Suprapubic skin (tissue), 4 donors: ENCODE measurements at regions not wholly inside any gene's neighbourhood (a gene's known extent, or its start where the extent isn't known, plus 50 kb on each side); places are given as distances from the start of the nearest gene placed in this dataset.

Experiments used
- DNase-seq, 2 donors: peaks; one replicate each; pipeline ENCODE4 v3.0.0-alpha.2; 2019; ENCODE audit warnings: low spot score in 2 of 2
- H3K27ac ChIP-seq: fragments of 200-600 bp; sonication (generic); one replicate; pipeline ENCODE4 v1.5.1; 2019
- H3K27me3 ChIP-seq: fragments of 200-600 bp; sonication (generic); one replicate; pipeline ENCODE4 v1.5.1; 2019
- H3K36me3 ChIP-seq: fragments of 200-600 bp; sonication (generic); one replicate; pipeline ENCODE4 v1.5.1; 2019
- H3K4me1 ChIP-seq: fragments of 200-600 bp; sonication (generic); one replicate; pipeline ENCODE4 v1.5.1; 2019
- H3K4me3 ChIP-seq: fragments of 200-600 bp; sonication (generic); one replicate; pipeline ENCODE4 v1.5.1; 2019; ENCODE audit warnings: mild to moderate bottlenecking
- H3K9me3 ChIP-seq: fragments of 200-600 bp; sonication (generic); one replicate; pipeline ENCODE4 v1.5.1; 2019
- EP300 ChIP-seq: sonication (generic); formaldehyde crosslinking; IDR thresholded peaks from one replicate; pipeline ENCODE4 v1.6.1; 2017; ENCODE audit warnings: antibody characterized with exemption
- POLR2A ChIP-seq, 2 donors: fragments of 450-650 bp; IDR thresholded peaks; one replicate each; pipeline ENCODE4 v1.6.1; 2017; ENCODE audit warnings: antibody characterized with exemption in 2 of 2, mild to moderate bottlenecking in 2 of 2, moderate library complexity in 2 of 2
- POLR2AphosphoS5 ChIP-seq, 3 donors: sonication (generic); formaldehyde crosslinking; IDR thresholded peaks; one replicate each; pipeline ENCODE4 v1.6.1; 2017; ENCODE audit warnings: antibody characterized with exemption in 3 of 3
- WGBS: methylation state at CpG from one replicate; pipeline ENCODE4 v1.1.5; 2018; 5-methylcytosine and 5-hydroxymethylcytosine counted together
- TF ChIP-seq, protein P1 (sequence below), 2 donors: fragments of 200-600 bp in 1 of 2; fragments of 450-650 bp in 1 of 2; sonication (generic) in 1 of 2; IDR thresholded peaks; one replicate each; pipeline ENCODE4 v1.5.1; 2016 to 2019; ENCODE audit warnings: antibody characterized with exemption in 2 of 2, mild to moderate bottlenecking in 1 of 2, moderate library complexity in 1 of 2

DNA sequence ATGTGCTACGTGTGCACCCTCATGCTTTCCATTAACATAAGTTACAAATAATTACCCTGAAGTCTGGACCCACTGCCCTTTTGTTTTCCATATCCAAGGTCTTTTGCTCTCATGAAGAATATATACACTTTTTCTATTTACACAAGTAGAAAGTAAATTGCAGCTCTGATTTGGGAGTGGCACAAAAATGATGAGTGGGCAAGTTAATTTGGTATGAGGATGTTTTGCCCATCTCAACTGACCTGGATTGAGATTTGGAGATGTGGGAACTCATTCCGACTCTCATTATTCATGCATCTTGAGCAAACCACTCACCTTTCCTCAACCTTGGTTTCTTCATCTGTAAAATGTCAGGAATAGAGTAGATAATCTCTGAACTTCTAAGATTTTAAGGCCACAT lies 53.6 kb upstream of the TMEM17 start:
- Histone ChIP-seq H3K4me1 (no peaks in the 10 kb centered on the region), H3K27me3 (no peaks in the 10 kb centered on the region), H3K36me3 (no peaks in the 10 kb centered on the region), H3K9me3 (no peaks in the 10 kb centered on the region), H3K4me3 (no peak overlapping the region), H3K27ac (no peak overlapping the region)
- WGBS, result 86% methylated on average over 2 of the region's 2 CpGs
- TF ChIP-seq POLR2A (IDR thresholded peaks at IDR 0.05), result no peak
- TF ChIP-seq, protein P1, sequence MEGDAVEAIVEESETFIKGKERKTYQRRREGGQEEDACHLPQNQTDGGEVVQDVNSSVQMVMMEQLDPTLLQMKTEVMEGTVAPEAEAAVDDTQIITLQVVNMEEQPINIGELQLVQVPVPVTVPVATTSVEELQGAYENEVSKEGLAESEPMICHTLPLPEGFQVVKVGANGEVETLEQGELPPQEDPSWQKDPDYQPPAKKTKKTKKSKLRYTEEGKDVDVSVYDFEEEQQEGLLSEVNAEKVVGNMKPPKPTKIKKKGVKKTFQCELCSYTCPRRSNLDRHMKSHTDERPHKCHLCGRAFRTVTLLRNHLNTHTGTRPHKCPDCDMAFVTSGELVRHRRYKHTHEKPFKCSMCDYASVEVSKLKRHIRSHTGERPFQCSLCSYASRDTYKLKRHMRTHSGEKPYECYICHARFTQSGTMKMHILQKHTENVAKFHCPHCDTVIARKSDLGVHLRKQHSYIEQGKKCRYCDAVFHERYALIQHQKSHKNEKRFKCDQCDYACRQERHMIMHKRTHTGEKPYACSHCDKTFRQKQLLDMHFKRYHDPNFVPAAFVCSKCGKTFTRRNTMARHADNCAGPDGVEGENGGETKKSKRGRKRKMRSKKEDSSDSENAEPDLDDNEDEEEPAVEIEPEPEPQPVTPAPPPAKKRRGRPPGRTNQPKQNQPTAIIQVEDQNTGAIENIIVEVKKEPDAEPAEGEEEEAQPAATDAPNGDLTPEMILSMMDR (IDR thresholded peaks at IDR 0.05), result no peak
- no peak for TF ChIP-seq EP300
- no peak for TF ChIP-seq POLR2AphosphoS5 (IDR thresholded peaks at IDR 0.05)
- DNase-seq, result no peak

- Histone ChIP-seq H3K4me3 (no peak overlapping the region), H3K9me3 (no peaks in the 10 kb centered on the region), H3K36me3 (no peaks in the 10 kb centered on the region), H3K27me3 (no peaks in the 10 kb centered on the region), H3K4me1 (no peaks in the 10 kb centered on the region), H3K27ac (no peak overlapping the region)
- DNase-seq, result no peak
- 100% methylated on average over 1 of the region's 1 CpG for WGBS
- TF ChIP-seq POLR2AphosphoS5 (IDR thresholded peaks at IDR 0.05), result no peak
- no peak for TF ChIP-seq EP300
- TF ChIP-seq POLR2A (IDR thresholded peaks at IDR 0.05), result no peak
- TF ChIP-seq, protein P1 (IDR thresholded peaks at IDR 0.05), result no peak
These were observed 52.7 kb upstream of the TMEM17 start for GRCh38 chr2:62558743-62559142.

DNA sequence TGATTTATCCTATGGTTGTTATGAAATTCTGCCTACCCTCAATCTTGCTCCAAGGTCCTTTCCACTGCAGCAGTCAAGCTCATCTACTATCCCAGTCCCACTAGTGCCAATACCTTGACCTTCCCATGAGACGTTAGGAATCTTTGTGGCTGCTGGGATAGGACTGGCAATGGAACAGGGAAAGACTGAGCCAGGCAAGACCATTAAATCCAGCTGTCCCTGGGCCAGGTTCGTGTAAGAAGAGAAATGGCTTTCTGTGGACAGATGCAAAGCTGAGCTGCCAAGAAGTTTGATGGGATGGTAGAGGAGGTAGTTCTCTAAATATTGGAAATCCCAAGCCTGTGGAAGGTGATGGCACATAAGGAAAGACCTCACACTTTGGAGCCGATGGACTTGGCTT lies 50.1 kb upstream of the TMEM17 start:
- Histone ChIP-seq H3K36me3 (no peaks in the 10 kb centered on the region), H3K9me3 (no peaks in the 10 kb centered on the region), H3K4me1 (no peaks in the 10 kb centered on the region), H3K27ac (no peak overlapping the region), H3K27me3 (no peaks in the 10 kb centered on the region), H3K4me3 (no peak overlapping the region)
- 65% methylated on average over 3 of the region's 3 CpGs for WGBS
- TF ChIP-seq POLR2AphosphoS5 (IDR thresholded peaks at IDR 0.05) (no peak), POLR2A (IDR thresholded peaks at IDR 0.05) (no peak), EP300 (no peak)
- TF ChIP-seq, protein P1 (IDR thresholded peaks at IDR 0.05), result no peak
- DNase-seq, result no peak
